HG03135 (cell line): ENCODE measurements at regions not wholly inside any gene's neighbourhood (a gene's known extent, or its start where the extent isn't known, plus 50 kb on each side); places are given as distances from the start of the nearest gene placed in this dataset.

Source experiments
- ATAC-seq: cut with Tn5 transposase; IDR thresholded peaks from one replicate; pipeline ENCODE4 v1.9.1; 2021; ENCODE audit warnings: mild to moderate bottlenecking, moderate library complexity; ENCODE audit not compliant: unreplicated experiment

- ATAC-seq, result no peak
Measured at GRCh38 chr18:64668461-64668962, 519.6 kb upstream of the LINC00305 start.

DNA sequence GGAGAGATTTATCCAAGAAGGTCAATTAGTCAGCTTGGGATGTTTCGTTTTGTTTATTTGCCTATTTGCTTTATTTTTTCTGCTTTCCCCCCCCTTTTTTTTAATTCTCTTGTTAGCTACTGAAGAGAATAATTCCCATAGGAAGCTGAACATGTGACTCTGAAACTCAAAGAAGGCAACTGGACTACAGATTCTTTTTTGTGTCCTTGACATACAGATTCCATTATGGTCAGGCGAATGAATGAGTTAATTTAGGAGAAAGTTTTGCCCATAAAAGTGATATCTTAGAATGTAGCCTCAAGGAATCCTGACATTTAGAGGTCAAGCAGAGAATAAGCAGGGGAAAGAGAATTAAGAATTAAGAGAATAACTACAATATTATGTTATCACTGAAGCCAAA lies 514.2 kb upstream of the LINC00305 start:
- no peak for ATAC-seq

- no peak for ATAC-seq
Measured at GRCh38 chr18:64659196-64659595, 510.3 kb upstream of the LINC00305 start.

- ATAC-seq, result no peak
Measured at GRCh38 chr18:64653068-64653467, 504.2 kb upstream of the LINC00305 start.

DNA sequence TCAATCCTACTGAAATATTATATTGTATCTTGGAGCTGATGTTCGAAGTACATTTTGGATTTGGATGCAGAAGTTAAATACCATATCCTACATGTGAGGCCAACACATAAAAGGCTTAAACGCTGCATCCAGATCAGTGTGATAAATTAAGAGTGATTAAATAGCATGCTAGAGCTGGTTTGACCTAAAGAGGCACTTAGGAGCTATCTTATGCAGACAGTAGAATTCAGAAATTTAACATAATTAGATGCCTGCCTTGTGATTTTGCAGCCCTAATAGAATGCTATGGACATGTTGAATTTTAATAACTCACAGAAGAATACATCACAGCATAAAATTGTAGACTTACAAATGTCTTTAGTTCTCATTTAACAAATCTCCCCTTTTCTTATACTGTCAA lies 501.2 kb upstream of the LINC00305 start:
- ATAC-seq, result no peak

DNA sequence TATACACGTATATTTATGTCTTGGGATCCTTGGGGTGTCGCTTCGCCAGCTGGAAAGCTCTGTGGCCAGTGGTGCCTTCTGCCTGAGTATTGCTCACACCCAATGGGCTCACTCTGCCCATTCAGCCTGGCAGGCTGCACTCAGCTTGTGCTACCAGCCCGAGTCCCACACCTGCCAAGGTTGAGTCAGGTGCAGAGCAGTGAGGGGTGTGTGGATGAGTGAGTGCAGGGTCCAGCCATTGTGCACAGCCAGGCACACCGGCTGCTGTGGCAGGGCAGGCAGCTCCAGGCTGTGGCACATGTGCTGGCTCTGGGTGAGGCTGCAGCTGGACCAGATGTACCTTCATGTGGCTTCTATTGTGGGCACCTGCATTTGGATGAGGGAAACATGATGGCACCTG lies 496.9 kb upstream of the LINC00305 start:
- no peak for ATAC-seq

DNA sequence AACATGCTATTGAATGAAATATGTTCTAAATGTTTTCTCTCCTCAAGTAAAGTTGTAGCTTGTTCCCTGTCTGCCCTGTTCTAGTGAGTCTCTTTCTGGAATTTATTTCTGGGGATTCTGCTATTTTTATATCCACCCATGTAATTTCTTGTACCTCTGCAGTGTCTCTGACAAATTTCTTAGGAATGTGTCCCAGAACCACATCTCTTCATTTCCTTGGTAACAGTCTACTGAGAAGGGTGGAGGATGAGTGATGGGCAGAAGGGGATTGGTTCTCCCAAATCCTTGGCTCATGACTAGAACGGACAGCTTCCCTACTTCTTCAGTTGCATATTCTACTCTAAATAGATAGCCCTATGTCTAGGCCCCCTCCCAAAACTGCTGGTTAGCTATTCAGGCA lies 490.6 kb upstream of the LINC00305 start:
- ATAC-seq, result no peak

GRCh38 chr18:64620971-64621560 lies 472.2 kb upstream of the LINC00305 start:
- ATAC-seq, result no peak

GRCh38 chr18:64618390-64618789 lies 469.5 kb upstream of the LINC00305 start:
- no peak for ATAC-seq

- ATAC-seq, result no peak
Measured at GRCh38 chr18:64615021-64615420, 466.1 kb upstream of the LINC00305 start.

DNA sequence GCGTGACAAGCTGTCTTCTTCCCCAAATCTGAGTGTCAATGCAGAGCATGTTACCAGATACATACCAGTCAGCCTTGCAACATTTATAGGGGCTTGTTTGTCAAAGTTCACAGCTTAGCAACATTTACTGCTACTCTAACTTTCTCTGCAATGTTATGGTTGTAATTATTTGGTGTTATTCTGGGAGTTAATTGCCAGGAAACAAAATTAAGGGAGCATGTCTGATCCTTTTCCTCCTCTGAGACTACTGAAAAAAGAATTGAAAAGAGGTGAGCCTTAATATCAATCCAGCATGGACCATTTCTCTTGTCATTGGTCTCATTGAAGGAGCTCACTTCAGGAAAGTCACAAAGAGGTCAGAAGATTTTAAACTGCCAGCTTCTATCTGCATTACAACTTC lies 465.6 kb upstream of the LINC00305 start:
- ATAC-seq, result no peak

GRCh38 chr18:64592246-64592645 lies 443.4 kb upstream of the LINC00305 start:
- no peak for ATAC-seq

DNA sequence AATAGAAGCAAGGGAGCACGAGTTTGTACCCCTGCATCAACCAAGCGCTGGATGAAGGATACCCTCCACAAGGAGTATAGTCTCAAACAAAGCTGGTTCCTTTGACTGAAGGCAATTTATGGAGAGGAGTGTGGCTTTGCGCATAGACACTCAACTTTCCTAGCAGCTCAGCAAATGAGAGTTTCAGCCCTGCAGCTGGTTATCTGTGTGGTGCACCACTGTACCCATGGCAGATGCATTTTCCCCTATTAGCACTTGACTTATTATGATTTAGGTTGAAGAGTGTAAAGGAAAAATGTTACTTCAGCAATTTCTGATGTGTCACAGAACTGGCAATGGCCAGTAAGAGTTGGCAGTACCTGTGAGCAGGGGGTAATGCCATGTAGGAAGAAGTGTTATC lies 440.1 kb upstream of the LINC00305 start:
- ATAC-seq, result no peak

DNA sequence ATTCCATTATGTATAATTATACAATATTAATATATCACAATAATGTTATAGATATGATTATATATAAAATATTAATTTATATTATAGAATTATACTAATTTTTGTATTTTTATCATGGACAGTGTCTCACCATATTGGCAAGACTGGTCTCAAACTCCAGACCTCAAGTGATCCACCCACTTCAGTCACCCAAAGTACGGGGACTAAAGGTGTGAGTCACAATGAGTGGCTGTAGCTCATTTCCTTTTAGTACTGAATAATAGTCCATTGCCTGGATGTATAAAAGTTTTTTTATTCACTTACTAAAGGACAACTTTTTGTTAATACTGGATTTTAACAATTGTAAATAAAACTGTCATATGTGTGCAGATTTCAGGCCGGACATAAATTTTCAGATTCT lies 417.6 kb upstream of the LINC00305 start:
- ATAC-seq, result no peak

- no peak for ATAC-seq
Measured at GRCh38 chr18:64562651-64563050, 413.8 kb upstream of the LINC00305 start.

GRCh38 chr18:64546451-64546850 lies 397.6 kb upstream of the LINC00305 start:
- ATAC-seq, result no peak

DNA sequence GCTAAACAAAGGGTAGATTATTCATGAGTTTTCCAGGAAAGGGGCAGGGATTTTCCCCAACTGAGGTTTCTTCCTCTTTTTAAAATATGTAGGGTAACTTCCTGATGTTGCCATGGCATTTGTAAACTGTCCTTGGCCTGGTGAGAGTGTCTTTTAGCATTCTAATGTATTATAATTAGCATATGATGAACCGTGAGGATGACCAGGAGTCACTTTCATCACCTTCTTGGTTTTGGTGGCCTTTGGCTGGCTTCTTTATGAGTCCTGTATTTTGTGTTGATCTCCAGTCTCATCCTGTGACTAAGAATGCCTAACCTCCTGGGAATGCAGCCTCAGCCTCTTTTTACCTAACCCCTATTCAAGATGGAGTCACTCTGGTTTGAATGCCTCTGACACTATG lies 391.0 kb upstream of the LINC00305 start:
- ATAC-seq, result no peak

GRCh38 chr18:64528646-64529045 lies 379.8 kb upstream of the LINC00305 start:
- ATAC-seq, result no peak

GRCh38 chr18:64519201-64519600 lies 370.3 kb upstream of the LINC00305 start:
- ATAC-seq, result no peak

DNA sequence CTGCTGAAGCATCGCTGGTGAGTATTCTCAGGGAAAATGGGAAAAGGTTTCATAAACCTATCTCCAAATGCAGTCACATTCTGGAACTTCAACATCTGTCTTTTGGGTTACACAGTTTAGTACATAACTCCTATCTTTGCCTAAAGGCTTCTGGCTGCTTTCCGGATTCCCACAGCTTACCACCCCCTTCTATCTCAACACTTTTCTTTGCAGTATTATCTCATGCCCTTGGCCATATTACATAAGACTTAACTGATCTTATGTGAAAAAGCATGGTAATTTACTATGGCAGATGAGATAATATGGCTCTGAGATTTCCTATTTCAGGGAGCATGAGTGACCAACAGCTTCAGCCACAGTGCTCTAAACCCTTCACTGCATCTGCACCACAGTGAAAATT lies 369.3 kb upstream of the LINC00305 start:
- ATAC-seq, result no peak

DNA sequence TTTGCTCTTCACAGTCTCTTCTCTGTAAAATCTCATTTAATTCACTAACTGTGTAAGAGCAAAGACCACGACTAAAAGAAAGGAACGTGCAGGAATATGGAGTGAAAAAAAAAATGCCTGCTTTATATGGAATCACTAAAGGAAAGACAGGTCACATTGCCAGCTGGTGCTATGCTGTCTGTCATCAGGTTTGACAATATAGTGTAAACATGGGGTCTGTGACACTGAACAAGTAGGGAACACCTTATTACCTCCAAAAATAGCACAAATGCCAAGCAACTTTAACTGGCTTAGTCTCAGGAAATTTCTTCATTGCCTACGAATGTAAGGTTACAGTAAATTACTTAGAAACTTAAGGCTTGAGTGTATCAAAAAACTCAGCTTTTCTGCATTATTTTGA lies 364.5 kb upstream of the LINC00305 start:
- ATAC-seq, result no peak

DNA sequence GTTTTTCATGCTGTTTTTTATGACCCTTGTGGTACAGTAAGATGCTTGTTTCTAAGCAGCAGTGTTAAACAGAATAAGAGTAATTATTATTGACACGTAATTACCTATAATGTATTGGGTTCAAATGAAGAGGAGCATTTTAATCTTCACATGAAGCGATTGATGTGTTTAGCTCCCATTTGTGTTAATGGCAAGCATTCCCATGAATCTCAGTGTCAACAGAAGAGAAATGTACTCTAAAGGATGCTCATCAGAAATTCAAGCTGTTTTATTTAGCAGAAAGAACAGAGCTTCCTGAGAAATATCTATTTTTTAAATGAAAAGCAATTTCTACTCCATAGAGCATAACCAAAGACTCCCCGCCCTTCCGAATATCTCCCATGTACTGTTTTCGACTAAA lies 341.3 kb upstream of the LINC00305 start:
- ATAC-seq, result no peak

- no peak for ATAC-seq
Measured at GRCh38 chr18:64488698-64489097, 339.8 kb upstream of the LINC00305 start.
